ENCODE measurements at regions not wholly inside any gene's neighbourhood (a gene's known extent, or its start where the extent isn't known, plus 50 kb on each side); places are given as distances from the start of the nearest gene placed in this dataset.

GRCh38 chr11:80598905-80599304 is 1158.1 kb upstream of the TENM4 start:
- no peak for TF ChIP-seq CTCF (conservative IDR thresholded peaks at IDR 0.05; ENCODE audit: low read length)
- no peak for DNase-seq (ENCODE audit: low read depth)
- no peak overlapping the region for H3K4me3 ChIP-seq (ENCODE audit: low read length)

- no peak overlapping the region for H3K4me3 ChIP-seq (ENCODE audit: low read length)
- no peak for TF ChIP-seq CTCF (conservative IDR thresholded peaks at IDR 0.05; ENCODE audit: low read length)
- DNase-seq (ENCODE audit: low read depth) = no peak
Observed at GRCh38 chr11:80596291-80596810, 1155.5 kb upstream of the TENM4 start.

GRCh38 chr11:80595011-80595410 is 1154.2 kb upstream of the TENM4 start:
- no peak for TF ChIP-seq CTCF (conservative IDR thresholded peaks at IDR 0.05; ENCODE audit: low read length)
- no peak overlapping the region for H3K4me3 ChIP-seq (ENCODE audit: low read length)
- DNase-seq (ENCODE audit: low read depth) = peak; percentile 2

GRCh38 chr11:80593648-80594374 is 1153.0 kb upstream of the TENM4 start:
- TF ChIP-seq CTCF (conservative IDR thresholded peaks at IDR 0.05; ENCODE audit: low read length) = no peak
- peak; percentile 11 for DNase-seq (ENCODE audit: low read depth)
- no peak overlapping the region for H3K4me3 ChIP-seq (ENCODE audit: low read length)

GRCh38 chr11:80592546-80592945 is 1151.7 kb upstream of the TENM4 start:
- no peak for TF ChIP-seq CTCF (conservative IDR thresholded peaks at IDR 0.05; ENCODE audit: low read length)
- no peak overlapping the region for H3K4me3 ChIP-seq (ENCODE audit: low read length)
- DNase-seq (ENCODE audit: low read depth) = no peak

- DNase-seq (ENCODE audit: low read depth) = no peak
- no peak overlapping the region for H3K4me3 ChIP-seq (ENCODE audit: low read length)
- no peak for TF ChIP-seq CTCF (conservative IDR thresholded peaks at IDR 0.05; ENCODE audit: low read length)
Observed at GRCh38 chr11:80587906-80588305, 1147.1 kb upstream of the TENM4 start.

- no peak for DNase-seq (ENCODE audit: low read depth)
- no peak overlapping the region for H3K4me3 ChIP-seq (ENCODE audit: low read length)
- TF ChIP-seq CTCF (conservative IDR thresholded peaks at IDR 0.05; ENCODE audit: low read length) = no peak
Observed at GRCh38 chr11:80586464-80586863, 1145.6 kb upstream of the TENM4 start.
